KMS-11 (cell line): ENCODE measurements at regions not wholly inside any gene's neighbourhood (a gene's known extent, or its start where the extent isn't known, plus 50 kb on each side); places are given as distances from the start of the nearest gene placed in this dataset.

ENCODE experiments used
- H2AFZ ChIP-seq: fragments of 200-600 bp; sonication (generic); 2 replicates; pipeline ENCODE4 v1.6.1; 2016; ENCODE audit warnings: antibody characterized with exemption, mixed run types, low read depth
- H3K27ac ChIP-seq: fragments of 200-600 bp; sonication (generic); 2 replicates; pipeline ENCODE4 v1.6.1; 2016; ENCODE audit warnings: mild to moderate bottlenecking, mixed run types
- H3K27me3 ChIP-seq: fragments of 200-600 bp; sonication (generic); 2 replicates; pipeline ENCODE4 v1.6.1; 2017; ENCODE audit warnings: mild to moderate bottlenecking, low read depth, mixed run types, moderate library complexity; ENCODE audit not compliant: insufficient read depth
- H3K36me3 ChIP-seq: fragments of 200-600 bp; sonication (generic); 2 replicates; pipeline ENCODE4 v1.6.1; 2017; ENCODE audit warnings: mild to moderate bottlenecking, mixed run types; ENCODE audit not compliant: insufficient read depth
- H3K4me1 ChIP-seq: fragments of 200-600 bp; sonication (generic); 2 replicates; pipeline ENCODE4 v1.6.1; 2016; ENCODE audit warnings: mild to moderate bottlenecking, low read depth, mixed run types; ENCODE audit not compliant: poor library complexity, severe bottlenecking
- H3K4me2 ChIP-seq: fragments of 200-600 bp; sonication (generic); 2 replicates; pipeline ENCODE4 v1.7.0; 2016; ENCODE audit warnings: mild to moderate bottlenecking, mixed run types
- H3K4me3 ChIP-seq: fragments of 200-600 bp; sonication (generic); IDR thresholded peaks from 2 replicates; pipeline ENCODE4 v1.6.1; 2017; ENCODE audit warnings: low read depth, low read length, mixed read lengths; ENCODE audit not compliant: insufficient read depth
- H3K79me2 ChIP-seq: fragments of 200-600 bp; sonication (generic); 2 replicates; pipeline ENCODE4 v1.6.1; 2016; ENCODE audit warnings: low read depth, mixed run types; ENCODE audit not compliant: insufficient read depth
- H3K9ac ChIP-seq: fragments of 200-600 bp; sonication (generic); 2 replicates; pipeline ENCODE4 v1.6.1; 2016; ENCODE audit warnings: mild to moderate bottlenecking, mixed run types
- H4K20me1 ChIP-seq: fragments of 200-600 bp; sonication (generic); 2 replicates; pipeline ENCODE4 v1.6.1; 2016; ENCODE audit warnings: mild to moderate bottlenecking, mixed run types; ENCODE audit not compliant: insufficient read depth
- CTCF ChIP-seq: fragments of 200-600 bp; sonication (generic); conservative IDR thresholded peaks from 2 replicates; pipeline ENCODE4 v1.6.1; 2017; ENCODE audit warnings: low read depth, mild to moderate bottlenecking, antibody characterized with exemption, low read length, moderate library complexity, mixed read lengths

DNA sequence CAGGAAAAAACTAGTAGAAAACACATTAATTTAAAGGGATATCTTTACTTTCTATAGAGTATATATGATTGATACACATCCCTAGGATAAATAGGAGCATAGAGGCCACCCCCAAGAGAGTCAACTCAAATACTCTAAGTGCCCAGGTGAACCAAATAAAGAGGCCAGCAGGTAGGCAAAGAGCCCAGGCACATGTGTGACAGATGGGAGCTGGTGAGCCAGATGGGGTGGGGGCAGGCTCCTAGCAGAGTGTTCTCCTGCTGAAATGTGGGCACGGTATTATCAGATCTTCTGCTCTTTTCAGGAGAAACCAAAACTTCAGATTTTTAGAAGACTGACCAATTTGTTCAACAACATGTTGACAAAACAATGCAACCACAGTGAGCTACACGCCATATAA lies 333.4 kb upstream of the PKN2 start:
- TF ChIP-seq CTCF: no peak
- H3K9ac ChIP-seq: no peak overlapping the region
- no peak overlapping the region for H3K4me3 ChIP-seq
- H3K4me1 ChIP-seq: no peaks in the 10 kb centered on the region
- H3K27ac ChIP-seq: no peak overlapping the region
- no peaks in the 10 kb centered on the region for H4K20me1 ChIP-seq
- H3K36me3 ChIP-seq: no peaks in the 10 kb centered on the region
- no peak overlapping the region for H2AFZ ChIP-seq
- no peak overlapping the region for H3K4me2 ChIP-seq
- no peaks in the 10 kb centered on the region for H3K79me2 ChIP-seq
- H3K27me3 ChIP-seq: no peaks in the 10 kb centered on the region

- H3K4me2 ChIP-seq: no peak overlapping the region
- H4K20me1 ChIP-seq: no peaks in the 10 kb centered on the region
- no peaks in the 10 kb centered on the region for H3K79me2 ChIP-seq
- no peak overlapping the region for H3K27ac ChIP-seq
- no peaks in the 10 kb centered on the region for H3K27me3 ChIP-seq
- no peaks in the 10 kb centered on the region for H3K4me1 ChIP-seq
- H3K4me3 ChIP-seq: no peak overlapping the region
- no peaks in the 10 kb centered on the region for H3K36me3 ChIP-seq
- no peak overlapping the region for H3K9ac ChIP-seq
- TF ChIP-seq CTCF: no peak
- H2AFZ ChIP-seq: no peak overlapping the region
Measured at GRCh38 chr1:88351960-88352359, 332.1 kb upstream of the PKN2 start.

GRCh38 chr1:88354256-88354655 lies 329.8 kb upstream of the PKN2 start:
- H3K9ac ChIP-seq: no peak overlapping the region
- H4K20me1 ChIP-seq: no peaks in the 10 kb centered on the region
- H3K27ac ChIP-seq: no peak overlapping the region
- no peaks in the 10 kb centered on the region for H3K4me1 ChIP-seq
- no peaks in the 10 kb centered on the region for H3K27me3 ChIP-seq
- no peak for TF ChIP-seq CTCF
- H3K4me3 ChIP-seq: no peak overlapping the region
- H3K36me3 ChIP-seq: no peaks in the 10 kb centered on the region
- H2AFZ ChIP-seq: no peak overlapping the region
- H3K4me2 ChIP-seq: no peak overlapping the region
- no peaks in the 10 kb centered on the region for H3K79me2 ChIP-seq

DNA sequence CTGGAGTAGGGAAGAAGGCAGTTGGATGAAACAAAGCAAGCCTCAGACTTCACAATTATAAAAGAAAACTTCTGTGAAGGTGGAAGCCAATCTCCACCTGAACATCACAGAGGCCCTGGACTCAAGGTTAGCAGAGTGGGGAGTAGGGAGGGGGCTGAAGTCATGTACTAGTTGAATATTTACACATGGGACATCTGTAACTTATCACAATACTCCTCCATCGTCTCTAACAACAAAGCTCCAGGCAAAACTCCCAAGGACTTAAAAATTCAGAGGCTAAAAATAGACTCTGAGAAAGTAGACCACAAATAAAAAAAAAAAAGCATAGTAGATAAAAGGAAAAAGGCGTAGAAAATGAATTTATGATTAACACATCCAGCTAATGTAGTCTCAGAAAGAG lies 326.3 kb upstream of the PKN2 start:
- Histone ChIP-seq H3K4me3 (no peak overlapping the region), H3K79me2 (no peaks in the 10 kb centered on the region), H3K36me3 (no peaks in the 10 kb centered on the region), H2AFZ (no peak overlapping the region), H3K9ac (no peak overlapping the region), H3K4me2 (no peak overlapping the region), H3K4me1 (no peaks in the 10 kb centered on the region), H3K27ac (no peak overlapping the region), H3K27me3 (no peaks in the 10 kb centered on the region), H4K20me1 (no peaks in the 10 kb centered on the region)
- no peak for TF ChIP-seq CTCF
